GM10266 (cell line): ENCODE measurements at regions not wholly inside any gene's neighbourhood (a gene's known extent, or its start where the extent isn't known, plus 50 kb on each side); places are given as distances from the start of the nearest gene placed in this dataset.

Experiments
- DNase-seq: peaks from one replicate; pipeline ENCODE4 v3.0.0; 2012; ENCODE audit errors: extremely low spot score
- TF ChIP-seq, protein P1 (sequence below): IDR thresholded peaks from 2 replicates; pipeline ENCODE4 v1.5.1; 2012; ENCODE audit warnings: mild to moderate bottlenecking, low read depth; ENCODE audit not compliant: control insufficient read depth, insufficient read depth; ENCODE audit errors: missing control alignments

- TF ChIP-seq, protein P1, sequence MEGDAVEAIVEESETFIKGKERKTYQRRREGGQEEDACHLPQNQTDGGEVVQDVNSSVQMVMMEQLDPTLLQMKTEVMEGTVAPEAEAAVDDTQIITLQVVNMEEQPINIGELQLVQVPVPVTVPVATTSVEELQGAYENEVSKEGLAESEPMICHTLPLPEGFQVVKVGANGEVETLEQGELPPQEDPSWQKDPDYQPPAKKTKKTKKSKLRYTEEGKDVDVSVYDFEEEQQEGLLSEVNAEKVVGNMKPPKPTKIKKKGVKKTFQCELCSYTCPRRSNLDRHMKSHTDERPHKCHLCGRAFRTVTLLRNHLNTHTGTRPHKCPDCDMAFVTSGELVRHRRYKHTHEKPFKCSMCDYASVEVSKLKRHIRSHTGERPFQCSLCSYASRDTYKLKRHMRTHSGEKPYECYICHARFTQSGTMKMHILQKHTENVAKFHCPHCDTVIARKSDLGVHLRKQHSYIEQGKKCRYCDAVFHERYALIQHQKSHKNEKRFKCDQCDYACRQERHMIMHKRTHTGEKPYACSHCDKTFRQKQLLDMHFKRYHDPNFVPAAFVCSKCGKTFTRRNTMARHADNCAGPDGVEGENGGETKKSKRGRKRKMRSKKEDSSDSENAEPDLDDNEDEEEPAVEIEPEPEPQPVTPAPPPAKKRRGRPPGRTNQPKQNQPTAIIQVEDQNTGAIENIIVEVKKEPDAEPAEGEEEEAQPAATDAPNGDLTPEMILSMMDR: no peak
- no peak for DNase-seq
Observed at GRCh38 chr14:65351493-65352194, 60.9 kb upstream of the FUT8 start.

- TF ChIP-seq, protein P1: no peak
- no peak for DNase-seq
Observed at GRCh38 chr14:65352964-65353530, 59.5 kb upstream of the FUT8 start.

- TF ChIP-seq, protein P1: no peak
- no peak for DNase-seq
Observed at GRCh38 chr14:65354131-65354530, 58.4 kb upstream of the FUT8 start.

- DNase-seq: no peak
- TF ChIP-seq, protein P1: no peak
Observed at GRCh38 chr14:65354715-65355114, 57.8 kb upstream of the FUT8 start.

DNA sequence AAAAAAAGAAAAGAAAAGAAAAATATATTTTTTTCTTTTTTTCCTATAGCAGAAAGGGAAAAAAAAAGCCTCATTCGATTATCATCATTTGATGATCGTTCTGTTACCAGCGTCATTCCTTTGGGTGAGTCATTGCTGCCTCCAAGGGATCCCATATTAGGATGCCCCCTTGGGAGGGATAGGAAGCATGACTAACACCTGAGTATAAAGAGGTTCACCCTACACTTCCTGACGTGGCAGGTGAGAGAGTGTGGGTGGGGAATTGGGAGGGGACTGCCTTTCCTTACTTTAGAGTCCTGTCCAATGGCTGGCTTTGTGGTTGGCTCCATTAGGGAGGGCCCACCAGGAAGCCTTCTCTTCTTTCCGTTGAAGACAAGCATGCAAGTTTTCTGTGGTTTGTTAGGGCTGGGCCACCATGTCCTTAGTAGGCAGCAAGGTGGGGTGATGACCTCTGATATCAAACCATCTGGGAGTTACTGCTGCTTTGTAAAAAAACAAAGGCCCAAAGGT is 56.1 kb upstream of the FUT8 start:
- TF ChIP-seq, protein P1: no peak
- DNase-seq: no peak

DNA sequence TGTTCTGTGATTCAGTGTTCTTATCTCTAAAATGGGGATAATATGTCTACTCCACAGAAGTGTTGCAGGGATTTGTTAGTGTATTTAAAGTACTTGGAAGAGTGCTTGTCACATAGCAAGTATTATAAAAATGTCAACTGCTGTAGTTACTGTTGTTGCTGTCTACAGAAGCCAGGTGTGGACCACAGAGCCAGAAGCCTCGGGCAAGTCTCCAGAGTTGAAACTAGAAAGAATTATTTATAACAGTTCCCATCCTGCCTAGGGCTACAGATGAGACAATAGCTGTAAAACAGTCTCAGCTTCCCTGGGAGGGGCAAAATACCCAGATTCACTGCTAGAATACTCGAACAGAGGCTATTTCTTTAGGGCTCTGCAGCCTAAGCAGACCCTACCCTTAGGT is 55.4 kb upstream of the FUT8 start:
- DNase-seq: no peak
- TF ChIP-seq, protein P1: no peak

DNA sequence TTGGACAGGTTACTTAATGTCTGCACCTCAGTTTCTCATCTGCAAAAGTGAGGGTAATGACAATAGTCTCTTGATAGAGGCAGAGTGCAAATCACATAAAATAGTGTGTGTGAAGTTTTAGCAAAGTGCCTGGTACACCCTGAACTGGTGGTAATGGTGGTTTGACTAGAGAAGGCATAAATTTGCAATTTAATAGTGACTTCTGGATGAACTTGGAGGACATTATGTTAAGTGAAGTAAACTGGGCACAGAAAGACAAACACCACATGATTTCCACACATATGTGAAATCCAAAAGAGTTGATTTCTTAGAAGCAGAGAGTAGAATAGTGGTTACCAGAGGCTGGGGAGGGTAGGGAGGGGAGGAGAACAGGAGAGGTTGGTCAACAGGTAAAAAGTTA is 54.8 kb upstream of the FUT8 start:
- TF ChIP-seq, protein P1: no peak
- DNase-seq: no peak
